ENCODE measurements at regions not wholly inside any gene's neighbourhood (a gene's known extent, or its start where the extent isn't known, plus 50 kb on each side); places are given as distances from the start of the nearest gene placed in this dataset.

DNA sequence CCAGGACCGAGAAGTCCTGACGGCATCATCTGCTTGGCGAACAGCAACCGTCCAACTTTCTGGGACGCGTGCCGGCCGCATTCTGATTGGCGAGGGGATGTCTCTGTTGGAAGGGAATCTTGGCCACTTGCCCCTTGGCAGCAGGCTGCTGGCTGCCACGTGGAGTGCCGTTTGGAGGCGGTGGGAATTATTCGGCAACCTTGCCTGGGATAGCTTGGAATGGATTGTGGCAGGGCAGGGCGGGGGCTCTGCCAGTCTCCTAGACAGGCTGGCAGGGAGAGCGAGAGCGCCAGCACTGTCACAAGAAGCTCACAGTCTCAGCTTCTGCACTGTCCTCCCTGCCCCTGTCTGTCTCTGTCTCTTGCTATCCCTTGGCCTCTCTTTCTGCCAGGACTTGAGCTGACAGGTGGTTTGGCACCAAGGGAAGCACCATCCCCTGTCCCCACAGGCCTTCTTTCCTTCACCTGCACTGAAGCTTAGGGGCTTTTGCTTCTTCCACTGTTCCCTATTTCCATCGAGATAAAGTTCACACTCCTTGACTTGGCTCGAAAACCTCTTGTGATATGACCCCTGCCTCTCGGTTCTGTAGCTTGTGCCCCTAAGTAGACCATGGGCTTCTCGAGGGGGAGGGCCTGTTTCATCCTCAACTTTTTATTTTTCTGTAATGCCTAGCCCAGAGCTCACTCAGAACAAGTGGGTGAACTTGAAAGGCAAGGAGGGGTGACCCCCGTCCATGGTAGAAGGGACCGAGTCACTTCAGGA lies 201.9 kb downstream of the PHETA1 start:
- H3K4me2 ChIP-seq (ENCODE audit: low read length) = no peak overlapping the region
- TF ChIP-seq, protein P1, sequence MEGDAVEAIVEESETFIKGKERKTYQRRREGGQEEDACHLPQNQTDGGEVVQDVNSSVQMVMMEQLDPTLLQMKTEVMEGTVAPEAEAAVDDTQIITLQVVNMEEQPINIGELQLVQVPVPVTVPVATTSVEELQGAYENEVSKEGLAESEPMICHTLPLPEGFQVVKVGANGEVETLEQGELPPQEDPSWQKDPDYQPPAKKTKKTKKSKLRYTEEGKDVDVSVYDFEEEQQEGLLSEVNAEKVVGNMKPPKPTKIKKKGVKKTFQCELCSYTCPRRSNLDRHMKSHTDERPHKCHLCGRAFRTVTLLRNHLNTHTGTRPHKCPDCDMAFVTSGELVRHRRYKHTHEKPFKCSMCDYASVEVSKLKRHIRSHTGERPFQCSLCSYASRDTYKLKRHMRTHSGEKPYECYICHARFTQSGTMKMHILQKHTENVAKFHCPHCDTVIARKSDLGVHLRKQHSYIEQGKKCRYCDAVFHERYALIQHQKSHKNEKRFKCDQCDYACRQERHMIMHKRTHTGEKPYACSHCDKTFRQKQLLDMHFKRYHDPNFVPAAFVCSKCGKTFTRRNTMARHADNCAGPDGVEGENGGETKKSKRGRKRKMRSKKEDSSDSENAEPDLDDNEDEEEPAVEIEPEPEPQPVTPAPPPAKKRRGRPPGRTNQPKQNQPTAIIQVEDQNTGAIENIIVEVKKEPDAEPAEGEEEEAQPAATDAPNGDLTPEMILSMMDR (IDR thresholded peaks at IDR 0.05; ENCODE audit: insufficient read depth, low read depth, low read length) = no peak
- FAIRE-seq = no peak
- no peak for DNase-seq (ENCODE audit: low read depth)
- H3K79me2 ChIP-seq (ENCODE audit: insufficient read depth, low read length) = no peaks in the 10 kb centered on the region
- Mint-ChIP-seq H3K36me3 (ENCODE audit: low read depth, unreplicated experiment) (peaks cover 2% of the 10 kb centered on the region), H3K4me1 (ENCODE audit: low read depth, unreplicated experiment) (no peaks in the 10 kb centered on the region), H3K9me3 (ENCODE audit: unreplicated experiment) (no peaks in the 10 kb centered on the region), H3K4me3 (ENCODE audit: unreplicated experiment) (no peak overlapping the region), H3K27ac (ENCODE audit: unreplicated experiment) (no peak overlapping the region), H3K27me3 (ENCODE audit: low read depth, unreplicated experiment) (peaks cover 42% of the 10 kb centered on the region)
- H4K20me1 ChIP-seq (ENCODE audit: insufficient read depth, low read length) = no peaks in the 10 kb centered on the region
- H3K9ac ChIP-seq (ENCODE audit: low read length) = no peak overlapping the region
- H3K36me3 ChIP-seq (ENCODE audit: insufficient read depth, low read length) = no peaks in the 10 kb centered on the region
- H2AFZ ChIP-seq (ENCODE audit: low read depth, low read length) = no peak overlapping the region
- H3K4me1 ChIP-seq (ENCODE audit: insufficient read depth, low read length) = no peaks in the 10 kb centered on the region
- H3K27ac ChIP-seq (ENCODE audit: low read depth, low read length) = no peak overlapping the region
- peaks cover 2% of the 10 kb centered on the region for H3K27me3 ChIP-seq (ENCODE audit: insufficient read depth, low read length)
- no peaks in the 10 kb centered on the region for H3K9me3 ChIP-seq (ENCODE audit: insufficient read depth, low read depth, low read length)
- H3K4me3 ChIP-seq (ENCODE audit: insufficient read depth, low read depth, low read length) = no peak overlapping the region

DNA sequence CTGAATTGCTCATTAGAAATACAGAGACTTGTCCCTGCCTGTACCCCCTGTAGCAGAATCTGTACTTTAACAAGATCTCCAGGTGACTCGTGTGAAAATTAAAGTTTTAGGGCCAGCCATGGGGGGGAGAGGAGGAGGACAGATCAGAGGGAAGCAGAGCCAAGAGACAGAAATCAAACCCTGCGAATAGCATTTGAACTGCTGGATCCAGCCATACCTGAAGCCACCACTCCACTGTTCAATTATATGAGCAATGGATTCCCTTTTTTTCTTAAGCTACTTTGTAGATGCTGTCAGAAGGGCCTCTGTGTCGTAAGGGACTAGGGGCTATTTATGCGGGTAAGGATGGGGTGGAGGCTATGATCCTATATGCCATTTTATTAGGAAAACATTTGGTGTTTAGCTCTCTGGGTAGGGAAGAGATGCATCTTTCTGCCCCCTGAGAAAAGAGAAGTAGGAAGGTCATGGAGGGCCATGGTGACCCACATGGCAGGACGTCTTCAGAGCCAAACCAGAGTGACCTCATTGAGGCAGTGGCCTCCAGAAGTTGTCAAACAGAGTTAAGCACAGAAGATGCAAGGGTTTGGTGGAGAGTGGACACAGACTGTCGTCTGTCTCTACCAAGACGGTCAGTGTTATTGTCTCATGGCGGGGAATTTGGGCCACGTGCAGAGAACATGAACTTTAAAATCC lies 203.9 kb downstream of the PHETA1 start:
- Histone ChIP-seq H2AFZ (ENCODE audit: low read depth, low read length) (no peak overlapping the region), H4K20me1 (ENCODE audit: insufficient read depth, low read length) (no peaks in the 10 kb centered on the region), H3K27ac (ENCODE audit: low read depth, low read length) (no peak overlapping the region), H3K4me2 (ENCODE audit: low read length) (no peak overlapping the region), H3K4me1 (ENCODE audit: insufficient read depth, low read length) (no peaks in the 10 kb centered on the region), H3K4me3 (ENCODE audit: insufficient read depth, low read depth, low read length) (no peak overlapping the region), H3K9me3 (ENCODE audit: insufficient read depth, low read depth, low read length) (no peaks in the 10 kb centered on the region), H3K36me3 (ENCODE audit: insufficient read depth, low read length) (no peaks in the 10 kb centered on the region), H3K79me2 (ENCODE audit: insufficient read depth, low read length) (no peaks in the 10 kb centered on the region), H3K27me3 (ENCODE audit: insufficient read depth, low read length) (peaks cover 2% of the 10 kb centered on the region), H3K9ac (ENCODE audit: low read length) (no peak overlapping the region)
- Mint-ChIP-seq H3K27ac (ENCODE audit: unreplicated experiment) (no peak overlapping the region), H3K4me1 (ENCODE audit: low read depth, unreplicated experiment) (peaks cover 3% of the 10 kb centered on the region), H3K9me3 (ENCODE audit: unreplicated experiment) (no peaks in the 10 kb centered on the region), H3K27me3 (ENCODE audit: low read depth, unreplicated experiment) (peaks cover 41% of the 10 kb centered on the region), H3K4me3 (ENCODE audit: unreplicated experiment) (no peak overlapping the region), H3K36me3 (ENCODE audit: low read depth, unreplicated experiment) (peaks cover 2% of the 10 kb centered on the region)
- DNase-seq (ENCODE audit: low read depth) (no peak), FAIRE-seq (no peak)
- TF ChIP-seq, protein P1 (IDR thresholded peaks at IDR 0.05; ENCODE audit: insufficient read depth, low read depth, low read length) = no peak
- TF ChIP-seq EZH2 (IDR thresholded peaks at IDR 0.05; ENCODE audit: insufficient read depth, low read length) = no peak

DNA sequence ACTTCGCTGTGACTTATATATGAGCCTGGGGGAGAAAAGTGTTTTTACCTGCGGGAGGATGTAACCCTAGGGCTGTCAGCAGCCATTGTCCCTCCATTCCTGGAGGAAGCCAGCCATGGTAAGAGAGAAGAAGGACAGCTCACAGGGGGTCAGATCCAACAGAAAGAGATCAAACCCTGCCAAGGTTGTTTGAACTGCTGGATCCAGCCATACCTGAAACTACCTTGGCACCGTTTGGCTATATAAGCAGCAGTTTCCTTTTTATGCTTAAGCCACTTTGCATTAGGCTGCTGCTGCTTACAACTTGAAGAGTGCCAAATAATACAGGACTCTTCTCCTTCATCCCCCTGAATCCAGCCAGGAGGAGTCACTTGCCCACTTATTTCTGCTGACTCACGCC lies 205.5 kb downstream of the PHETA1 start:
- FAIRE-seq (no peak), DNase-seq (ENCODE audit: low read depth) (no peak)
- TF ChIP-seq, protein P1 (IDR thresholded peaks at IDR 0.05; ENCODE audit: insufficient read depth, low read depth, low read length) = no peak
- TF ChIP-seq EZH2 (IDR thresholded peaks at IDR 0.05; ENCODE audit: insufficient read depth, low read length) = no peak
- Histone ChIP-seq H3K27me3 (ENCODE audit: insufficient read depth, low read length) (peaks cover 2% of the 10 kb centered on the region), H3K27ac (ENCODE audit: low read depth, low read length) (no peak overlapping the region), H2AFZ (ENCODE audit: low read depth, low read length) (no peak overlapping the region), H3K36me3 (ENCODE audit: insufficient read depth, low read length) (no peaks in the 10 kb centered on the region), H3K9ac (ENCODE audit: low read length) (no peak overlapping the region), H3K4me3 (ENCODE audit: insufficient read depth, low read depth, low read length) (no peak overlapping the region), H3K4me1 (ENCODE audit: insufficient read depth, low read length) (no peaks in the 10 kb centered on the region), H3K4me2 (ENCODE audit: low read length) (no peak overlapping the region), H3K79me2 (ENCODE audit: insufficient read depth, low read length) (no peaks in the 10 kb centered on the region), H3K9me3 (ENCODE audit: insufficient read depth, low read depth, low read length) (no peaks in the 10 kb centered on the region), H4K20me1 (ENCODE audit: insufficient read depth, low read length) (no peaks in the 10 kb centered on the region)
- Mint-ChIP-seq H3K27me3 (ENCODE audit: low read depth, unreplicated experiment) (peaks cover 30% of the 10 kb centered on the region), H3K4me3 (ENCODE audit: unreplicated experiment) (no peak overlapping the region), H3K9me3 (ENCODE audit: unreplicated experiment) (no peaks in the 10 kb centered on the region), H3K27ac (ENCODE audit: unreplicated experiment) (no peak overlapping the region), H3K4me1 (ENCODE audit: low read depth, unreplicated experiment) (peaks cover 3% of the 10 kb centered on the region), H3K36me3 (ENCODE audit: low read depth, unreplicated experiment) (peaks cover 2% of the 10 kb centered on the region)
